AG04449 (cell line): ENCODE measurements at regions not wholly inside any gene's neighbourhood (a gene's known extent, or its start where the extent isn't known, plus 50 kb on each side); places are given as distances from the start of the nearest gene placed in this dataset.

Experiments used
- CTCF ChIA-PET: fragments of 350-600 bp; formaldehyde crosslinking; extraction: SDS; loops from one replicate; lab custom pipeline; 2021; ENCODE audit warnings: antibody characterized with exemption; lab: Yijun Ruan, JAX
- POLR2A ChIA-PET: fragments of 400-600, 350-600 bp; formaldehyde crosslinking; extraction: SDS; loops from one replicate; lab custom pipeline; 2020; ENCODE audit warnings: antibody characterized with exemption, inconsistent platforms; lab: Yijun Ruan, JAX
- DNase-seq: peaks from one replicate; pipeline ENCODE4 v3.0.0-alpha.2; 2010; ENCODE audit warnings: low read depth, low spot score
- H3K4me3 ChIP-seq: 2 replicates; pipeline ENCODE4 v1.5.1; 2011; ENCODE audit warnings: low read depth, mild to moderate bottlenecking, control low read depth, low read length
- TF ChIP-seq, protein P1 (sequence below): IDR thresholded peaks from one replicate; pipeline ENCODE4 v1.5.1; 2011; ENCODE audit warnings: mild to moderate bottlenecking, moderate library complexity, low read length, control low read depth, inconsistent platforms; ENCODE audit not compliant: insufficient read depth; ENCODE audit errors: missing control alignments

DNA sequence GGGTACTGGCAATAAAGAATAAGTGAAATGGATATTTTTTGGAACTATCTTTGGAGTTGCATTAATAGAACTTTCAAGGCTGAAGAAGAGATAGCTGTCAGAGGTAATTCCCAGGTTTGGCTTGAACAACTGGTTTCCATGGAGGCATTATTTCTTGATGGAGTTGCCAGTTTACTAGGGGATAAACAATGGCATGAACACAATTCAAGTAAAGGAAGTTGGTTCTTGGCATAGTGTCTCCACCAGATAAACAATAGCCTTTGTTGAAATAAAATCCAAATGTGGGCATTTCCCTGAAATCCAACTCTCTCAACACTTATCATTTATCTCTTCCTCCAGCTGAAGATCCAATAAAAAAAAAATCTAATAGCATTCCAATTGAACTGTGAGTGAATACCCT is 454.9 kb downstream of the C6orf118 start:
- TF ChIP-seq, protein P1, sequence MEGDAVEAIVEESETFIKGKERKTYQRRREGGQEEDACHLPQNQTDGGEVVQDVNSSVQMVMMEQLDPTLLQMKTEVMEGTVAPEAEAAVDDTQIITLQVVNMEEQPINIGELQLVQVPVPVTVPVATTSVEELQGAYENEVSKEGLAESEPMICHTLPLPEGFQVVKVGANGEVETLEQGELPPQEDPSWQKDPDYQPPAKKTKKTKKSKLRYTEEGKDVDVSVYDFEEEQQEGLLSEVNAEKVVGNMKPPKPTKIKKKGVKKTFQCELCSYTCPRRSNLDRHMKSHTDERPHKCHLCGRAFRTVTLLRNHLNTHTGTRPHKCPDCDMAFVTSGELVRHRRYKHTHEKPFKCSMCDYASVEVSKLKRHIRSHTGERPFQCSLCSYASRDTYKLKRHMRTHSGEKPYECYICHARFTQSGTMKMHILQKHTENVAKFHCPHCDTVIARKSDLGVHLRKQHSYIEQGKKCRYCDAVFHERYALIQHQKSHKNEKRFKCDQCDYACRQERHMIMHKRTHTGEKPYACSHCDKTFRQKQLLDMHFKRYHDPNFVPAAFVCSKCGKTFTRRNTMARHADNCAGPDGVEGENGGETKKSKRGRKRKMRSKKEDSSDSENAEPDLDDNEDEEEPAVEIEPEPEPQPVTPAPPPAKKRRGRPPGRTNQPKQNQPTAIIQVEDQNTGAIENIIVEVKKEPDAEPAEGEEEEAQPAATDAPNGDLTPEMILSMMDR, result no peak
- ChIA-PET POLR2A (no interaction called here), CTCF (no interaction called here)
- no peak for DNase-seq
- H3K4me3 ChIP-seq, result no peak overlapping the region

DNA sequence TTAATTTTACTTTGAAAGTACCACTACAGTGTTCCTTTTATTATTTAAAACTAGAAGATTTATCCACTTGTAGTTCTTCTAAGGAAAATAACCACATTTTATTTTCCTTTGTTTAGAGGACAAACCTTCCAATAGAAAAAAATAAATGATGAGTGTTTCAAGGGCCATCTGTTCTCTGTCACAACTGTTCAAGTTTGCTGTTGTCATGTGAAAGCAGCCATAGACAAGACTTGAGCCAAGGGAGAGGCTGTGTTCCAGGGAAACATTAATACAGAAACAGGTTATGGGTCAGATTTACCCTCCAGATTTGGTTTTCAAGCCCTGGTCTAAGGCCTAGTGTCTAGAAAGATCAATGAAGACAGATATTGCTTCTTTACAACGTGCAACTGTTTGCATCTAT is 463.6 kb downstream of the C6orf118 start:
- TF ChIP-seq, protein P1, result no peak
- H3K4me3 ChIP-seq, result no peak overlapping the region
- no peak for DNase-seq
- ChIA-PET POLR2A (no interaction called here), CTCF (no interaction called here)

DNA sequence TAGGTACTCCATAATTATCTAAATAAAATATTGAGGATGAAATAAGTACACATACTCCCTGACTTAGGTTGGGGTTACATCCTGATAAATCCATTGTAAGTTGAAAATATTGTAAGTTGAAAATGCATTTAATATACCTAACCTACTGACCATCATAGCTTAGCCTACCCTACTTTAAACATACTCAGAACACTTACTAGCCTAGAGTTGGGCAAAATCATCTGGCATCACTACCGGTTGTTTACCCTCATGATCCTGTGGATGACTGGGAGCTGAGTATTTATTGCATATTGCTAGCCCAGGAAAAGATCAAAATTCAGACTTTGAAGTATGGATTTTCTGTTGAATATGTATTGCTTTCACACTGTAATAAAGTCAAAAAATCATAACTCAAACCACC is 467.3 kb downstream of the C6orf118 start:
- DNase-seq, result no peak
- ChIA-PET CTCF (no interaction called here), POLR2A (no interaction called here)
- no peak overlapping the region for H3K4me3 ChIP-seq
- TF ChIP-seq, protein P1, result no peak

DNA sequence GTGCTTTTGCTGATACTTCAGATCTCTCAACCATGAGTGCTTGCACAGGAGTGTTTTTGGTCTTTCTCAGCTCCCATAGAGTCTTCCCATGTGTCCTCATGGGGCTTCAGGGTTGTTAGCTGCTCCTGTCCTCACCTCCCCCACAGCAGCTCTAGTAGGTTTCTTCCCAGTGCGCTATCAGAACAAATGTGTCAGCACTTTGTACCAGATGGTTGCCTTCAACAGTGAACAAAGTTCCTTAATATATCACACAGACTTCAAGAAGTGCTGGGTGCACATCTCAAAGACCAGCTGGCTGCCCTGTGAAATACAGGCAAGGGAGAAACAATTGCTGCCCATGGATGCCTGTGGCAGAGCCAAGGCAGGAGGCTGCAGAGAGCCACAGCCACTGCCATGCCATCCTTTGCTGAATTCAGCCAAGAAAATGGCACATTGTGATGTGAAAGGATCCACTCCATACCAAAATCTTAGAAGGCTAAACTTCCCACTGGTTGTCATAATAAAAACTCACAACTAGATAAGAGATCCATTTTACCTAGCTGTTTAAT is 471.3 kb downstream of the C6orf118 start:
- no peak for DNase-seq
- ChIA-PET POLR2A (no interaction called here), CTCF (no interaction called here)
- TF ChIP-seq, protein P1, result no peak
- H3K4me3 ChIP-seq, result no peak overlapping the region

DNA sequence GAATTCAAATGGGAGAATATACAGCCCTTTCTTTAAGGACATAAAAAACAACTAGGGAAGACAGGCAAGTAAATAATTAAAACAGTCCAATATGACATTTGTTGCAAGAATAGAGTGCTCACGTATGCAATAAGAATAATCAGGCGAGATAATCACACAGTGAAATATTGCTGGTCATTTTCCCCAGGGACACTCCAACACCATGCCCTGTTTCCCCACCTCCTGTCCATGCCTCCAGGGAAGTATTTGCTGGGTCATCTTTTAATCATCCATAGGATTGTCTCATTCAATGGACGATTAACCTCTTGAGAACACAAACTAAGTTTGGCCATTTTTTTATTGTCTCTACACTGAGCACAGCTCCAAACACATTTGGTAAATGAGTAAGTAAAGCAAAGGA is 472.9 kb downstream of the C6orf118 start:
- H3K4me3 ChIP-seq, result no peak overlapping the region
- POLR2A ChIA-PET, result no interaction called here
- TF ChIP-seq, protein P1, result no peak
- CTCF ChIA-PET, result no interaction called here
- DNase-seq, result no peak

DNA sequence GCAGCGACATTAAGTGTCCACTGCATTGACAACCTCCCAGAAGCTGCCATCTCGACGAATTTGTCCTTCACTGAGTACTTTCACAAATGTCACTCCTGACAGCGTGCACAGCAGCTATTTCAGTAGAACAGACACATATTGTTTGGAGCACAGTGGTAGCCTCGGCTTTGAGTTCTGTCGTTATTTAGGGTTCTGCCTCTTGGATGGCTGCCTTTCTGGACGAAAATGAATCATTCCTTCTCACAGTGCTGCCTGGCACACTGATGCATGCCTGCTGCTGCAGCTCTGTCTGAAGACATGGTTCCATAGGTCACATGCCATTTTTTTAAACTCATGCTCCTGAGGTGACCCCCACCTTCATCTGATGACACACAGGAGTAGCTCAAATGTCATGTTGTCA is 477.0 kb downstream of the C6orf118 start:
- DNase-seq, result no peak
- ChIA-PET POLR2A (no interaction called here), CTCF (no interaction called here)
- TF ChIP-seq, protein P1, result no peak
- no peak overlapping the region for H3K4me3 ChIP-seq
